Rectal smooth muscle tissue (tissue), 1 donor: ENCODE measurements at regions not wholly inside any gene's neighbourhood (a gene's known extent, or its start where the extent isn't known, plus 50 kb on each side); places are given as distances from the start of the nearest gene placed in this dataset.

ENCODE experiments used
- H3K27ac ChIP-seq: one replicate; pipeline ENCODE4 v1.7.0; 2013; ENCODE audit warnings: low read depth, low read length, inconsistent platforms
- H3K27me3 ChIP-seq: one replicate; pipeline ENCODE4 v1.7.0; 2013; ENCODE audit warnings: low read length; ENCODE audit not compliant: control insufficient read depth, insufficient read depth
- H3K36me3 ChIP-seq: one replicate; pipeline ENCODE4 v1.7.0; 2013; ENCODE audit warnings: low read length; ENCODE audit not compliant: control insufficient read depth, insufficient read depth
- H3K4me1 ChIP-seq: one replicate; pipeline ENCODE4 v1.7.0; 2013; ENCODE audit warnings: low read length; ENCODE audit not compliant: control insufficient read depth, insufficient read depth
- H3K4me3 ChIP-seq: one replicate; pipeline ENCODE4 v1.7.0; 2013; ENCODE audit warnings: low read length
- H3K9ac ChIP-seq: one replicate; pipeline ENCODE4 v1.7.0; 2013; ENCODE audit warnings: low read length

DNA sequence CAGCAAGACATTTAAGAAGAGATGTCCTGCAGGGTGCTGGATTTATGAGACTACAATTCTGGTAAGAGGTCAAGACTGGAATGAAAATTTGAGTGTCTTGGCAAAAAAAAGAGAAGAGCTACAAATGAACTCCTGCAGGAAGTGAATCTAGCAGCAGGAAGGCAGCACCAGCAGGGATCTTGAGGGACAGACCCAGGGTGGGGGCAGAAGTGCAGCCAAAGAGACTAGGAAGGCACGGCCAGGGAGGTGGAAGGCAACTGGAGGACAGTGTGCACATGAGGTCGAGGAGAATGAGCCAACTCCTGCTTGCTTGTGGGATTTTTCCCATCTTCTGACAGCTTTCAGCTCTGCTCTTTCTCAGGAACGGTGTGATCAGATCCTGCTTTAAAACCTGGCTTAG is 263.2 kb downstream of the BUD13 start:
- Histone ChIP-seq H3K27ac (no peak overlapping the region), H3K4me3 (no peak overlapping the region), H3K27me3 (peaks cover under 1% of the 10 kb centered on the region), H3K36me3 (no peaks in the 10 kb centered on the region), H3K9ac (no peak overlapping the region), H3K4me1 (no peaks in the 10 kb centered on the region)

DNA sequence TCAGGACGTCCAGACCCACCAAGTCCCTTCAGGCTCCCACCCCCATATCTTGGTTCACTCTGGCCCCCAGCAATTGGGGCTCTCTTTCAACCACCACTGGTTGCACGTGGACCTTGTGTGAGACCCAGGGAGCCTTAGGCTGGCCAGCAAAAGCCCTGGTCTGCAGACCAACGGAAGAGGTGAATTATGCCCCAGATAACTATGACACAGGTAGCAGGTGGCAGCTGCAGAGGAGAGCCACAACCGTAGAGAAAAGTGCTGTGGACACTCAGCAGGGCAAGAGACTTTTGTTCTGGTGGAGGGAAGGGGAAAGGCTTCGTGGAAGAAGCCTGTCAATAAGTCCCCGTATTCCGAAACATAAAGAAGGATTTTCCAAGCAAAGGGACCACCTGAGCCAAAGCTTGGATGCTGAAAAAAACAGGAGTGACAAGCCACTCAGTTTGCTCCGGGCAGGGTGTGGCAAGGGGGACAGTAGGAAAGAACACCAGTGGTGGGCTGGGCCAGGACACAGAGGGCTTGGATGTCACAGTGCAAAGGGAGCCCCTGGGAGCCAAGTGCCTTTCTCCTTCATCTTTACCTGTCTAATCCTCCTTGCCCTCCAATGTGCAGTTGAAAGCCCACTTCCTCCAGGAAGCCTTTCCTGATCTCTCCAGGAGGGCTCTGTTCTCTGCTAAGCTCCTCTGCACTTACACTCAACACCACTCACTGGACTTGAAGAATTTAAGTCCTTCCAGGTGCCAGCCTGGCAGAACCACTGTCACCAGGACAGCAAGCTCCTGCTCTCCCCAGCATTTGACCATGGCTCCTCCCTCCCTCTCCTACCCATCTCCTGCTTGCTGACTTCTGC is 264.7 kb downstream of the BUD13 start:
- H3K4me3 ChIP-seq = no peak overlapping the region
- H3K4me1 ChIP-seq = no peaks in the 10 kb centered on the region
- peaks cover 3% of the 10 kb centered on the region for H3K27me3 ChIP-seq
- H3K27ac ChIP-seq = no peak overlapping the region
- no peak overlapping the region for H3K9ac ChIP-seq
- no peaks in the 10 kb centered on the region for H3K36me3 ChIP-seq

DNA sequence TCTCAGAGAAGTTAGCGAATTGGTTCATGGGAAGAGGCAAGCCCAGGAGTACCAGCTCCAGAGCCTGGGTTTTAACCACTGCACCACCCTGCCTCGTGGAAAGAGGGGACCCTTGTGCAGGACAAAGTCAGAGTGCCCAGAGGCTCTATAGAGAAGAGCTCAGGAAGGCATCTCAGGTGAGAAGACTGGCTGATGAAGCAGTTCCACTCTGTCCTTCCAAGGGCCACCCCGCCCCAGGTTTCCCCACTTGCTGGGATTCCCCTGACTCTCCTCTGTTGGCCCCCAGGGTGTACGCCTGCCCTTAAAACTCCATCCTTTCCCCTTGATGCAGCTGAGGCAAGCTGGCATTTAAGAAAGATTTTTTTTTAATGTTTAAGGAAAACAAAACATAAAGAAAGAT is 265.8 kb downstream of the BUD13 start:
- no peaks in the 10 kb centered on the region for H3K4me1 ChIP-seq
- H3K36me3 ChIP-seq = no peaks in the 10 kb centered on the region
- no peak overlapping the region for H3K4me3 ChIP-seq
- H3K27me3 ChIP-seq = peaks cover 3% of the 10 kb centered on the region
- H3K9ac ChIP-seq = no peak overlapping the region
- H3K27ac ChIP-seq = no peak overlapping the region

DNA sequence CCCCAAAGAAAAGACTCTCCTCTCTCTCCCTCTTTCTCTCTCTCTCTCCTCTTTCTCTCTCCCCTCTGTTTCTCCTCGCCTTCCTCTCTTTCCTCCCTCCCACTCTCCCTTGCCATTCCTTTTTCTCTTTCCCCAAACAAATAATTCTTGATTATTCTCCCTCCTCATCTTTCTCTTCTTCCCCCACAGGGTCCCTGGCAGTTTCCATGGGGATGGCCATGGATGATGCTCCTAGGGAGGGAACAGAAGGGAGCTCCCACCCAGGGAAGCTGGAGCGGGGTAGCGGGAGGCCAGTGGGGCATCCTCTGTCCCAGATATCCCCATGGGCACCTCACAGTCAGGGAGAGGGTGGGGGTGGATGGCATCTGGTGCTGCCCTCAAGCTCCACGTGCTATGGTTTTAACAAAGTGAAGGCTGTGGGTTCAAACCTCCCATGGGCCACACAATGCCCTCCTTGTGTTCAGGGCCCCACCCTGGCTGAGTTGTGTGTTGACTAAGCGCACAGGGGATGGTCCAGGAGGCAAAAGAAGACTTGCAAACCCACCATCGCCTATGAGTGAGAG is 266.4 kb downstream of the BUD13 start:
- Histone ChIP-seq H3K27me3 (peaks cover 3% of the 10 kb centered on the region), H3K27ac (no peak overlapping the region), H3K36me3 (no peaks in the 10 kb centered on the region), H3K4me3 (no peak overlapping the region), H3K9ac (no peak overlapping the region), H3K4me1 (no peaks in the 10 kb centered on the region)

DNA sequence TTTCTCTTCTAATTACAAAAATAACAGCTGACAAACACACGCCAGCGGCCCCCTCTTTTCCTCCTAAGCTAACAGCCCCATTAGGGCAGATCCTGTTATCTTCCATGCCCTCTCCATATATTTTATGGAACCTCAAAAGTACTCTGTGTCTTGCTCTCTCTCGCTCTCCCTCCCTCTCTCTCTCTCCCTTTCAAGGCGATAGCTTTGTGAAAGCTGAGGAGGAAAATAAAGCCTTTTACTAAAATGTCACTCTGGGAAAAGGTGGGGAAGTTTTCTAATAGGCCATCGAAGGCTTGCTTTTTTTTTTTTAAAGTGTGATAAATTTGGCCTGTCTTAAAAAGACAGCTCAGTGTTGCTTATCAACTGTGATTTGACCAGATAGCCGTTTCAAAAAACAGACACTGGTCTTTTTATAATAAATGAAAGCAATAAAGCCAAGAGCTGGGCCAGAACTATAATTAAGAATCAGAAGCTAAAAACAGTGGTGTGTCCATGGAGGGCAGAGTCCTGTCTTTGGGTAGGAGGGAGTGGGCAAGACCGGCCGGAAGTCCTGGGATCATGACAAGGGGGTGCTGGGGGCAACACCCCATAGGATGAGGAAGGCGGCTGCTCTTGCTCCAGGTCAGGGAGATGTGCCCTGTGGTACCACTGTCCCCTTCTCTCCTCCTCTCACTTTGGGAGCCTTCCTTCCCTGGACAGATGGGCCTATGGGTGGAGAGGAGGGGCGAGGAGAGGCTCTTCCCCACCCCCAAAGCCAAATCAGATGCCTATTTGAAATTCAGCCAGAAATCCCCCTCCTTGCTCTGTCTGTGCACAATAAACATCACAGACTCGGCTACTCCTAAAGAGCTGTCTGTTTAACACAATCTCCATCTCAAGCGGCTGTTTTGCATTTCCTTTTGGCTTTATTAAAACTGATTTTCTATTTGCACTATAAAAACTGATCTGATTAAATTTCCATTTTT is 267.2 kb downstream of the BUD13 start:
- Histone ChIP-seq H3K4me1 (no peaks in the 10 kb centered on the region), H3K27me3 (peaks cover 3% of the 10 kb centered on the region), H3K9ac (no peak overlapping the region), H3K36me3 (no peaks in the 10 kb centered on the region), H3K4me3 (no peak overlapping the region), H3K27ac (no peak overlapping the region)

DNA sequence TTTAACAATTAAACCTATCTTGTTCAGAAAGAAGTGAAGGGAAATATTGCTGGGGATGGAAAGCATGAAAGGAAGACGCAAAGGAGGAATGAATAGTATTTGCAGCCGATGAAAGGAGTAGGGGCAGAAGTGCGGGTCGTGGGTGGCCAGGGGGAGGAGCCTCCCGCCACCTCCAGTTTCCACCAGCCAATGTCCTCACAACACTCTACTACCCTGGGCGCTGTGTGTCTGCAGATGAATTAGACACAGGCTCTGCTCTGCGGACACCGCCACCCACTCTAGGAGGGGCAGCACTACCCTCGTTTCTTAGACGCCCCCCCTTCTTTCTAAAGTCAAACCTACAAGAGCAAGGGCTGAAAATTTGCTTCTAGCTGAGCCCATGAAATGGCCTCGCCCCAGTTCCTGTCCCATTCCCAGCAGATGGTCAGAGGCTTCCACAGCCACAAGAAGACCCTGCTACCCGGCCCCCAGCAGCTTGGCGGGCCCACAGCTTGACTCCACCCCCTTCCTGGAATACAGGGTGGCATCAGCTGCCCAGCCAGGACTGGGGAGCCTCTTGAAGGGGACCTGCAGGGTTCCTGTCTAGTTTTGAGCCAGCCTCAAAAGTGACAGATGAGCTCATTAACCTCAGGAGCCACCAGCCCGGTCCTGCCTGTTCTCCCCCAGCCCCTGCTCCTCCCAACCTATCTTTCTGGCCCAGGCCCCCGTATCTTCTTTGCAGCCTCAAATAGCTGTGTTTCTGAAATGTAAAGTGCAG is 268.1 kb downstream of the BUD13 start:
- Histone ChIP-seq H3K27me3 (peaks cover 3% of the 10 kb centered on the region), H3K27ac (no peak overlapping the region), H3K4me1 (no peaks in the 10 kb centered on the region), H3K9ac (no peak overlapping the region), H3K4me3 (no peak overlapping the region), H3K36me3 (no peaks in the 10 kb centered on the region)

DNA sequence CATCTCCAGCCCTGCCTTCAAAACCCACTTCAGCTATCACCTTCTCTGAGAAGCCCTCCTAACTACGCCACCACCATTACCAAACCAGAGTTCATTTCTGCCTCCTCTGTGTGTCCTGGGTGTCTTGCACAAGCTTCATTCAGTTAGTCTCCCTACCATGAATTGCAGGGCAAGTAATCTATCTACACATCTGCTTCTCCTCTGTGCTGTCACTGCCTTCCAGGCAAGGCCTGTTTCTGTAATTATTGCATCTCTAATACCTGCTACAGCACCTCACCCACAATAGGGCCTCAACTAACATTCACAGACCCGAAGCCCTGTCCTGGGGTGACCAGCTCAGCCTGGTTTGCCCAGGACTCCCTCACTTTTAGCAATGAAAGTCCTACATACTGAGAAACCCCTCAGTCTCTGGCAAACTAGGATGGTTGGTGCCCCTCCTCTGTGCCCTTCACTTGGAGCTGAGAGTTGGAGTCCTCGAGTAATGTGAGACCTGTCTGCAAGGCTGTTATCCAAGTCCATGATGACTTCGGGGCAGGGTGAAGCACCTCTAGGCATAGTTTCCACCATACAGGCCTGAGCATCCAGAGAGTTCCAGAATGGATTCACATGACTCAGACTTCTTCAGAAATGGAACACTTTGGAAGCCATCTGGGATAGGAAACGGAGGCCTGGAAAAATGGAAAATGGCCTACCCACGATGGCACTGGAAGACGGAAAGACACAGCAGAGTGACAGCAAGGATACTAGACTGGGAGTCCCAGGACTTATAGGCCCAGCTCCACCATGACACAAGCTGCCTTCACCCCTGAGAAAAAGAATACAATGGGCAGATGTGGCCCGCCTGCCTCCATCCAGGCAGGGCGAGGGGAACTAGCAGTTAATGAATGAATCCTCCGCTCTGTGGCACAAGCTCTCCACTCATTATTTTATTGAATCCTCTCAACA is 269.3 kb downstream of the BUD13 start:
- H3K4me1 ChIP-seq = no peaks in the 10 kb centered on the region
- no peaks in the 10 kb centered on the region for H3K36me3 ChIP-seq
- no peak overlapping the region for H3K4me3 ChIP-seq
- no peak overlapping the region for H3K27ac ChIP-seq
- no peak overlapping the region for H3K9ac ChIP-seq
- H3K27me3 ChIP-seq = peaks cover 3% of the 10 kb centered on the region

DNA sequence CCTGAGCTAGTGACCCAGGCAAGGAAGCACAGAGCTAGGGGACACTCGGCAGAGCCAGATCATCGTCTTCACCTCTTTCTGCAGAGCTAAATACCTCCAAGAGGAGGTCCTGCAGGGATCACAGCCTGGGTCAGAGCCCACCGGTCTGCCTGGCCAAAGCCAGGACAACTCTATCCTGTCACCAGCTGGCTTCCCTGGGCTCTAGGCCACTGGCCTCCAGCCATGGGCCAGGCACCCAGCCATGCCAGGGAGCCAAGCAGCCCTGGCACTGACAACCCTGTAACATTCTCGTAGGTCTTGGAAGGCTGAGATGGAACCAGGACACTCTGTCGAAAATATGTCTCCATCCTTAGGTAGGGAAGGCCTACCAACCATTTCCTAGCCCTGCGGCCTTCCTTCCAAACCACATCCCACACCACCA is 270.1 kb downstream of the BUD13 start:
- H3K27ac ChIP-seq = no peak overlapping the region
- no peaks in the 10 kb centered on the region for H3K4me1 ChIP-seq
- H3K4me3 ChIP-seq = no peak overlapping the region
- no peak overlapping the region for H3K9ac ChIP-seq
- H3K36me3 ChIP-seq = no peaks in the 10 kb centered on the region
- peaks cover 3% of the 10 kb centered on the region for H3K27me3 ChIP-seq

DNA sequence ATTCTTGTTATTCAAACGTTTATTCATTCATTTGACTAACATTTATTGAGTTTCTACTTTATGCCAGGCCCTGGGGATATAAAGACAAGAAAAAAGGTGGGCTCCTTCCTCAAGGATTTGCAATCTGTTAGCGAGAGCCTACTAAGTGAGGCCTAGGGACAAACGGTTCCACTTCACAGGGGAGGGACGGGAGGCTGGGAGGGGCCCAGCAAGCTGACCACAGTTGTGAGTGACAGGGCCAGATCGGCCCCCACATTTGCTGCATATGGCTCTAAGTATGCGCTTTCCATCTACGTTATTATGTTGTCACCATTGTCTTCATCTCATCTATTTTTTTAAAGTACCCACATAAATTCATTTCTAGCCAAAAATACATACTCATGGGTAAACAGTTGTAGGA is 271.1 kb downstream of the BUD13 start:
- Histone ChIP-seq H3K27me3 (peaks cover 3% of the 10 kb centered on the region), H3K27ac (no peak overlapping the region), H3K36me3 (no peaks in the 10 kb centered on the region), H3K4me3 (no peak overlapping the region), H3K9ac (no peak overlapping the region), H3K4me1 (no peaks in the 10 kb centered on the region)

DNA sequence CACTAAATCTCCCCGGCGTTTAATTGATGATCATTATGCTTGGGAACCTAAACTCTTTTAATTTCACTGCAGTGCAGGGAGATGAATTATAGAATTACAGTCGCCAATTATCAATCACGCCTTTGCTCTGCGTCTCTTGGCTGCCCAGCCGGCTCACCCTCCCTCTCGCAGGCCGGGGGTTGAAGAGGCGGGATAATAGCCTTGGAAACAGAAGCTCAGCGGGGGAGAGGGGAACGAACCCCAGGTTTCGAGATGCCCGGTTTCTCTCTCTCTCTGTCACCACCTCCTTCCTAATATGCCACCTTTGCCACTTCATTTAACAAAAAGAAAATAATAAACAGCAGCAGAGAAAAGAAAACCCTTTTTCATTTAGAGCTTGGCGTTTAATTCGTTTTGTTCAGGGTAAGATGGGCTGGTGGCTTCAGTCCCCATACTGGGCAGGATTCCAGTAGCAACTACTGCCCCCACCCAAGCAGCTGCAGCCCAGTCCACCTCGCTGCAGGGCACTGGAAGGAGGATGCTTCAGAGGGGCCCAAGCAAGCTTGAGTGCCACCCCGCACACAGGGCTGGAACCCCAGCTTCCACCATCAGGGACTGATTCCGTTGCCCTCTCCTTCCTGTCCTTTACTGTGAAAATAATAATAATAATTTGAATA is 271.7 kb downstream of the BUD13 start:
- H3K36me3 ChIP-seq = no peaks in the 10 kb centered on the region
- H3K27ac ChIP-seq = no peak overlapping the region
- H3K27me3 ChIP-seq = peaks cover 3% of the 10 kb centered on the region
- no peak overlapping the region for H3K4me3 ChIP-seq
- H3K4me1 ChIP-seq = no peaks in the 10 kb centered on the region
- no peak overlapping the region for H3K9ac ChIP-seq
